ENCODE measurements at regions not wholly inside any gene's neighbourhood (a gene's known extent, or its start where the extent isn't known, plus 50 kb on each side); places are given as distances from the start of the nearest gene placed in this dataset.

GRCh38 chr2:124967325-124967724 lies 942.2 kb downstream of the CNTNAP5 start:
- no peaks in the 10 kb centered on the region for H3K36me3 ChIP-seq
- 0 to 9% methylated on average over 1 of the region's 1 CpG for WGBS, 2 donors (ENCODE audit: low coverage in 1 of 2)
- H3K4me3 ChIP-seq, result no peak overlapping the region
- no peaks in the 10 kb centered on the region for H3K27me3 ChIP-seq
- no peaks in the 10 kb centered on the region for H3K4me1 ChIP-seq
- ATAC-seq, result no peak
- TF ChIP-seq EP300 (IDR thresholded peaks at IDR 0.05) (no peak), CTCF (IDR thresholded peaks at IDR 0.05) (no peak), POLR2A (IDR thresholded peaks at IDR 0.05) (no peak), POLR2AphosphoS5 (IDR thresholded peaks at IDR 0.05) (no peak)
- no peaks in the 10 kb centered on the region for H3K9me3 ChIP-seq
- no peak overlapping the region for H3K27ac ChIP-seq

- no peaks in the 10 kb centered on the region for H3K9me3 ChIP-seq
- H3K27me3 ChIP-seq, result no peaks in the 10 kb centered on the region
- no peak overlapping the region for H3K4me3 ChIP-seq
- peaks cover 0 to 10% (median 0%) of the 10 kb centered on the region in 3 donors for H3K4me1 ChIP-seq
- H3K27ac ChIP-seq, result no peak overlapping the region
- TF ChIP-seq EP300 (IDR thresholded peaks at IDR 0.05), result no peak
- no peak for TF ChIP-seq POLR2A (IDR thresholded peaks at IDR 0.05)
- TF ChIP-seq POLR2AphosphoS5 (IDR thresholded peaks at IDR 0.05), result no peak
- no peak for TF ChIP-seq CTCF (IDR thresholded peaks at IDR 0.05)
- no peak for ATAC-seq
- 89% methylated on average over 1 to 2 of the region's 2 CpGs for WGBS, 2 donors (ENCODE audit: low coverage in 1 of 2)
- no peaks in the 10 kb centered on the region for H3K36me3 ChIP-seq
These were observed 944.9 kb downstream of the CNTNAP5 start for GRCh38 chr2:124970030-124970429.

- ATAC-seq, result no peak
- no peak for TF ChIP-seq EP300 (IDR thresholded peaks at IDR 0.05)
- TF ChIP-seq CTCF (IDR thresholded peaks at IDR 0.05), result no peak
- TF ChIP-seq POLR2AphosphoS5 (IDR thresholded peaks at IDR 0.05), result no peak
- TF ChIP-seq POLR2A (IDR thresholded peaks at IDR 0.05), result no peak
- 11 to 55% methylated on average over 1 of the region's 1 CpG for WGBS, 2 donors (ENCODE audit: low coverage in 1 of 2)
- H3K27ac ChIP-seq, result no peak overlapping the region
- H3K4me1 ChIP-seq, result peaks cover 0 to 10% (median 0%) of the 10 kb centered on the region in 3 donors
- H3K27me3 ChIP-seq, result no peaks in the 10 kb centered on the region
- no peaks in the 10 kb centered on the region for H3K9me3 ChIP-seq
- H3K36me3 ChIP-seq, result no peaks in the 10 kb centered on the region
- no peak overlapping the region for H3K4me3 ChIP-seq
These were observed 948.3 kb downstream of the CNTNAP5 start for GRCh38 chr2:124973396-124973795.

GRCh38 chr2:124975224-124975623 lies 950.1 kb downstream of the CNTNAP5 start:
- Histone ChIP-seq H3K36me3 (no peaks in the 10 kb centered on the region), H3K4me3 (no peak overlapping the region), H3K4me1 (peaks cover 0 to 10% (median 0%) of the 10 kb centered on the region in 3 donors), H3K27ac (no peak overlapping the region), H3K27me3 (no peaks in the 10 kb centered on the region), H3K9me3 (no peaks in the 10 kb centered on the region)
- WGBS, 2 donors (ENCODE audit: low coverage in 1 of 2), result 70% methylated on average over 3 of the region's 3 CpGs; no CpG with 5 or more reads in 1 of the 2 donors
- TF ChIP-seq POLR2AphosphoS5 (IDR thresholded peaks at IDR 0.05) (no peak), EP300 (IDR thresholded peaks at IDR 0.05) (no peak), CTCF (IDR thresholded peaks at IDR 0.05) (no peak), POLR2A (IDR thresholded peaks at IDR 0.05) (no peak)
- no peak for ATAC-seq

GRCh38 chr2:124975648-124976047 lies 950.6 kb downstream of the CNTNAP5 start:
- H3K4me3 ChIP-seq, result no peak overlapping the region
- 77 to 91% methylated on average over 2 of the region's 2 CpGs for WGBS, 2 donors (ENCODE audit: low coverage in 1 of 2)

More at GRCh38 chr2:124975648-124976047, 950.6 kb downstream of the CNTNAP5 start:
- Histone ChIP-seq H3K27ac (no peak overlapping the region), H3K36me3 (no peaks in the 10 kb centered on the region), H3K4me1 (peaks cover 0 to 10% (median 0%) of the 10 kb centered on the region in 3 donors), H3K27me3 (no peaks in the 10 kb centered on the region), H3K9me3 (no peaks in the 10 kb centered on the region)
- no peak for ATAC-seq
- TF ChIP-seq EP300 (IDR thresholded peaks at IDR 0.05) (no peak), CTCF (IDR thresholded peaks at IDR 0.05) (no peak), POLR2A (IDR thresholded peaks at IDR 0.05) (no peak), POLR2AphosphoS5 (IDR thresholded peaks at IDR 0.05) (no peak)
